ENCODE measurements at regions not wholly inside any gene's neighbourhood (a gene's known extent, or its start where the extent isn't known, plus 50 kb on each side); places are given as distances from the start of the nearest gene placed in this dataset.
A peak's percentile ranks its signal among the peaks of the same experiment; 100 is the strongest.

- no peak overlapping the region for H3K4me3 Mint-ChIP-seq
- no peak overlapping the region for H3K27ac Mint-ChIP-seq
- intact Hi-C loops (cut with micrococcal nuclease) = loop anchor here (5.0 to 10.0 kb wide), 5 partner anchors 52 to 441 kb away; partner anchors contain the start of gene ZKSCAN8
- DNase-seq (ENCODE audit: low spot score) = no peak
- H3K9me3 Mint-ChIP-seq = peaks cover 4% of the 10 kb centered on the region
- H3K4me1 Mint-ChIP-seq (ENCODE audit: low read depth) = peaks cover 43% of the 10 kb centered on the region
- H3K27me3 Mint-ChIP-seq (ENCODE audit: insufficient read depth) = peaks cover 41% of the 10 kb centered on the region
- H3K36me3 Mint-ChIP-seq (ENCODE audit: low read depth) = peaks cover 7% of the 10 kb centered on the region
Measured at GRCh38 chr6:28585335-28585734, 59.7 kb downstream of the GPX5 start.

GRCh38 chr6:28586324-28586723 lies 60.6 kb downstream of the GPX5 start:
- no peak overlapping the region for H3K27ac Mint-ChIP-seq
- H3K27me3 Mint-ChIP-seq (ENCODE audit: insufficient read depth) = peaks cover 47% of the 10 kb centered on the region

DNA sequence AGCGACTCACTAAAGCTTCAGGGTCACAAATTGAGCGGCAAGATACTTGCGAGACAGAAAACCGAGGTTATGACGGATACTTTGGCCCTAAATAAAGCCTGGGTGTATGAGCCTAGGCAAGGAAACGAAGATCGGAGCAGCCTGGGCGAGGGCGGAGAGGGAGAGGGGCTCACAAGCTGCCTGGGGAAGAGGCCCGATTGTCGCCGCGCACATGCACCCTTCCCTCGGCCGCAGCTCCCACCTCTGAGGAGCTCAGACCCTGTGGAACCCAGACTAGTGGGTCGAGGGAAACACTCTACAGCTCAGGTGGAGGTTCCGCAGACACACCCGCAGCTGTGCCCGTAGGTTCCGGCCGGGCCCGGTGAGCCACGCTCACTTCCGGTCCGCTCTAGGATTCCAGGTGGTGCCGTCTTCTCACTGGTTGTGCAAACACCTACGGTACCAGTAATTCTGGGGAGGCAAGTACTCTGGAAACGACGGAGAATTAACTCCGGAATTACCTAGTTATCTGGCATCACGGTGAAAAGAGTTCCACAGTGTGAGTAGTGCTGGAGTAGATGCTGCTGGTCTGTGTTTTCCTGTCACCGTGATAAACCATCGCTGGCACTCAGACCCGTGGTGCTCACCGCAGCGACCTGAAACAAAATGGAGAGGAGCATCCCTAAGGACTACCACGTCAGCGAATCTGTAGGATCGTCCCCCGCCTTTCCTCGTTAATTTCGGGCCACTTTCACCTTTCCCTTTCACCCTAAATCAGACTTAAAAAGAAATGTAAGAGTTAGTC lies 61.5 kb downstream of the GPX5 start:
- H3K27me3 Mint-ChIP-seq (ENCODE audit: insufficient read depth) = peaks cover 53% of the 10 kb centered on the region
- no peak overlapping the region for H3K27ac Mint-ChIP-seq
- intact Hi-C loops (cut with micrococcal nuclease) = loop anchor here (2.0 to 10.0 kb wide), 7 partner anchors 44 to 442 kb away; partner anchors contain the start of genes ZKSCAN8 and ZSCAN12
- peaks cover 8% of the 10 kb centered on the region for H3K36me3 Mint-ChIP-seq (ENCODE audit: low read depth)
- peak overlapping the region; percentile 83 for H3K4me3 Mint-ChIP-seq
- peak; percentile 49 for DNase-seq (ENCODE audit: low spot score)
- H3K4me1 Mint-ChIP-seq (ENCODE audit: low read depth) = peaks cover 43% of the 10 kb centered on the region
- peaks cover 4% of the 10 kb centered on the region for H3K9me3 Mint-ChIP-seq

More at GRCh38 chr6:28586324-28586723, 60.6 kb downstream of the GPX5 start:
- no peak for DNase-seq (ENCODE audit: low spot score)
- peaks cover 8% of the 10 kb centered on the region for H3K36me3 Mint-ChIP-seq (ENCODE audit: low read depth)
- intact Hi-C loops (cut with micrococcal nuclease) = loop anchor here (2.0 to 10.0 kb wide), 7 partner anchors 44 to 442 kb away; partner anchors contain the start of genes ZKSCAN8 and ZSCAN12
- peak overlapping the region; percentile 83 for H3K4me3 Mint-ChIP-seq
- H3K9me3 Mint-ChIP-seq = peaks cover 4% of the 10 kb centered on the region
- H3K4me1 Mint-ChIP-seq (ENCODE audit: low read depth) = peaks cover 43% of the 10 kb centered on the region

GRCh38 chr6:28587746-28588075 lies 62.0 kb downstream of the GPX5 start:
- H3K27ac Mint-ChIP-seq = no peak overlapping the region
- intact Hi-C loops (cut with micrococcal nuclease) = loop anchor here (2.0 to 10.0 kb wide), 7 partner anchors 45 to 443 kb away; partner anchors contain the start of genes ZKSCAN8 and ZSCAN12
- H3K4me1 Mint-ChIP-seq (ENCODE audit: low read depth) = peaks cover 43% of the 10 kb centered on the region
- H3K36me3 Mint-ChIP-seq (ENCODE audit: low read depth) = peaks cover 8% of the 10 kb centered on the region
- H3K27me3 Mint-ChIP-seq (ENCODE audit: insufficient read depth) = peaks cover 55% of the 10 kb centered on the region
- H3K9me3 Mint-ChIP-seq = peaks cover 4% of the 10 kb centered on the region
- DNase-seq (ENCODE audit: low spot score) = no peak
- peak overlapping the region; percentile 83 for H3K4me3 Mint-ChIP-seq

DNA sequence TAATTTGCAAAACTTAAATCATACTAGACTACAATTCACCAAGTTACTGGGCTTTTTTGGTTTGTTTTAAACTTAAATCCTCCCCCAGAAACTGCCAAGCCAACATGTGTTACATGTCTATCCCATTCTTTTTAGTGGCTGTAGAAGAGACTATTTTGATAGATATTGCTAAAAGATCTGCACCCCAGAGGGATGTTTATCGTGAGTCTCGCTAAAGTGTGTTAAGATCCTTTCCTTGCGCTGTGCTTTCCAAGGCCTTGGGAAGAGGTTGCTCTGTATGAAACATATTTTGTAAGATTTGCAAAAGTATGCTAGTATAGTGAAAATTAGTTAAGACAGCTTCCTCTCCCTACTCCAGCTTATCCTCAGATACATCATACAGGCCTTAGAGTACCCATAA lies 63.0 kb downstream of the GPX5 start:
- Mint-ChIP-seq H3K4me3 (peak overlapping the region; percentile 2), H3K9me3 (peaks cover 4% of the 10 kb centered on the region), H3K36me3 (ENCODE audit: low read depth) (peaks cover 8% of the 10 kb centered on the region), H3K4me1 (ENCODE audit: low read depth) (peaks cover 43% of the 10 kb centered on the region), H3K27me3 (ENCODE audit: insufficient read depth) (peaks cover 60% of the 10 kb centered on the region), H3K27ac (no peak overlapping the region)
- no peak for DNase-seq (ENCODE audit: low spot score)
- intact Hi-C loops (cut with micrococcal nuclease) = loop anchor here (5.0 to 10.0 kb wide), 5 partner anchors 49 to 444 kb away; partner anchors contain the start of gene ZKSCAN8

GRCh38 chr6:28589234-28589956 lies 63.7 kb downstream of the GPX5 start:
- H3K27ac Mint-ChIP-seq = peak overlapping the region; percentile 36
- peaks cover 8% of the 10 kb centered on the region for H3K36me3 Mint-ChIP-seq (ENCODE audit: low read depth)
- peaks cover 64% of the 10 kb centered on the region for H3K27me3 Mint-ChIP-seq (ENCODE audit: insufficient read depth)
- peak; percentile 6 for DNase-seq (ENCODE audit: low spot score)
- intact Hi-C loops (cut with micrococcal nuclease) = loop anchor here (5.0 to 10.0 kb wide), 5 partner anchors 48 to 445 kb away; partner anchors contain the start of gene ZKSCAN8
- H3K4me1 Mint-ChIP-seq (ENCODE audit: low read depth) = peaks cover 43% of the 10 kb centered on the region
- peak overlapping the region; percentile 2 for H3K4me3 Mint-ChIP-seq
- peaks cover 4% of the 10 kb centered on the region for H3K9me3 Mint-ChIP-seq

DNA sequence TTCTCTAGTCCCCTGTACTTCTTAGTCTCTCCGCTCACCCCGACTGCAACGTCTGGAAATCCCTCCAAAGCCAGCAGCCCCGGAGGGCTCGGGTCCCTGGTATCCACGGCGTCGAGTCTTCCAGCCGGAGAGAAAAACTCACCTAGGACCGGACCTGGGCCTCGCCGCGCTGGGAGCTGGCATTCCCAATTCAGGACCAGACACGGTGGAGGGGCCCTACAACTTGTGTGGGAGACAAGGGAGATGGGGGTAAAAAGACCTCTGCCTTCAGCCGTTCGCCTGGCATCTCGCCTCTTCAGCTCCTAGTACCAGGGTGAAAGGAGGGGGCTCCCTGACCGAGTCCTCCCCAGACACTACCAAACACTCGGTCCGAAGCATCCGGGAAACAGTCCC lies 64.3 kb downstream of the GPX5 start:
- Mint-ChIP-seq H3K9me3 (peaks cover 4% of the 10 kb centered on the region), H3K27ac (peak overlapping the region; percentile 36), H3K4me1 (ENCODE audit: low read depth) (peaks cover 43% of the 10 kb centered on the region), H3K4me3 (peak overlapping the region; percentile 2), H3K27me3 (ENCODE audit: insufficient read depth) (peaks cover 64% of the 10 kb centered on the region), H3K36me3 (ENCODE audit: low read depth) (peaks cover 8% of the 10 kb centered on the region)
- DNase-seq (ENCODE audit: low spot score) = no peak
- intact Hi-C loops (cut with micrococcal nuclease) = loop anchor here (5.0 to 10.0 kb wide), 5 partner anchors 47 to 445 kb away; partner anchors contain the start of gene ZKSCAN8

DNA sequence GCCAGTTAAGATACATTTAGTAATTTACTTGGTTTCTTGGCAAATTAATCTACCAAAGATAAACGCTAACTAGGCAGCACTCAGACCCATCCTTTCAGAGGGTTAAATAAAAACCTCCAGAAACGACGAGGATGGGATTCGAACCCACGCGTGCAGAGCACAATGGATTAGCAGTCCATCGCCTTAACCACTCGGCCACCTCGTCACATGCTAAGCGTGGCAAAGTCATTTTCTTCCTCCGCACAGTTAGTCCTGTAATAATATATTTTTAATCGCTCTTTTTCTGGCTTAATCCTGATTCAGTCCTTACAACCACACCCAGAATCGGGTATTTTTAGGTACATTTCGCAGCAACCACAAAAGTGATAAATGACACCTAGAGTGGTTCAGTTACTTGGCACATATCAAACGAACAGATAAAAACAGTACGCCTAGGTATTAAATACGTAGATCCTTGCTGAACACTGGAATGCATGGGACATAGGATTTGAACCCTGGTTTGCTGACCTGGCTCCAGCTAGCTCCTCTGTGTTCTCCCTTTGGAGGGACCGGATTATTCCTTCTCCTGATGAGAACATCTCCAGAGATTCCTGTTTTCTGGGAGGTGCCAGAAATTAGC lies 71.6 kb downstream of the GPX5 start:
- DNase-seq (ENCODE audit: low spot score) = no peak
- Mint-ChIP-seq H3K36me3 (ENCODE audit: low read depth) (peaks cover 3% of the 10 kb centered on the region), H3K27ac (no peak overlapping the region), H3K4me1 (ENCODE audit: low read depth) (peaks cover 8% of the 10 kb centered on the region), H3K4me3 (no peak overlapping the region), H3K9me3 (no peaks in the 10 kb centered on the region), H3K27me3 (ENCODE audit: insufficient read depth) (peaks cover 42% of the 10 kb centered on the region)
- intact Hi-C loops (cut with micrococcal nuclease) = no loop called here

DNA sequence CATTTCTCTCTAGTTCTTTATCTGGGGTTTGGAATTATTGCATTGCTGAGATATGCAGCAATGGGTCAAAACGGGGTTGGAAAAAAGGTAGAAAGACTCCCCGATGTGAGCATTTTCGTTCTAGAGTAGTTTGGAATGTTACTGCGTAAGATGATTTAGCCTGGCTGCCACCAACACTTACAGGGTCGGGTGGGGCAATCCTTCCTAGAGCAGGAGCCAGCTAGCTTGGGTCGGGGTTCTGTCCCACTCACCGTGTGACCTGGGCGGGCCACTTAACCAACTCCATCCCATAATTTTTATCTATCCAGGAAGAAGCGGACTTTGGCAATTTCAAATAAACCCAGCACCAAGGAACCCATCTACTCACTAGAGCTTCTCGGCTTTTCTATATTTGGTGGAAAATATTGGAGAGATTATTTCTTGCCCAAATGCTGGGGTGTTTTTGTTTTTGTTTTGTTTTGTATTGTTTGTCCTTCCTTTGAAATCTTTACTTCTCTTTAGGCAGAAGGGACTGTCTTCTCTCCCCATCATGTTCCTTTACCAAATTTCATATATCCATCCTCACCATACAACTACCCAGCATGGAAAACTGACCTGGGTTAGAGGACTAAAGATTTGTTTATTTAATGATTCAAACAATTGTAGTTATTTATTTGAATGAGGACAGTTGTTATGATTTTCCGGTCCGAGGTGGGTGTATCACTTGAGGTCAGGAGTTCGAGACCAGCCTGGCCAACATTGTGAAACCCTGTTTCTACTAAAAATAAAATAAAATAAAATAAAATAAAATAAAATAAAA lies 72.4 kb downstream of the GPX5 start:
- no peaks in the 10 kb centered on the region for H3K9me3 Mint-ChIP-seq
- peaks cover 36% of the 10 kb centered on the region for H3K27me3 Mint-ChIP-seq (ENCODE audit: insufficient read depth)
- H3K4me1 Mint-ChIP-seq (ENCODE audit: low read depth) = peaks cover 8% of the 10 kb centered on the region
- H3K27ac Mint-ChIP-seq = no peak overlapping the region
- peak overlapping the region; percentile 37 for H3K4me3 Mint-ChIP-seq
- intact Hi-C loops (cut with micrococcal nuclease) = no loop called here
- no peak for DNase-seq (ENCODE audit: low spot score)
- peaks cover 3% of the 10 kb centered on the region for H3K36me3 Mint-ChIP-seq (ENCODE audit: low read depth)

DNA sequence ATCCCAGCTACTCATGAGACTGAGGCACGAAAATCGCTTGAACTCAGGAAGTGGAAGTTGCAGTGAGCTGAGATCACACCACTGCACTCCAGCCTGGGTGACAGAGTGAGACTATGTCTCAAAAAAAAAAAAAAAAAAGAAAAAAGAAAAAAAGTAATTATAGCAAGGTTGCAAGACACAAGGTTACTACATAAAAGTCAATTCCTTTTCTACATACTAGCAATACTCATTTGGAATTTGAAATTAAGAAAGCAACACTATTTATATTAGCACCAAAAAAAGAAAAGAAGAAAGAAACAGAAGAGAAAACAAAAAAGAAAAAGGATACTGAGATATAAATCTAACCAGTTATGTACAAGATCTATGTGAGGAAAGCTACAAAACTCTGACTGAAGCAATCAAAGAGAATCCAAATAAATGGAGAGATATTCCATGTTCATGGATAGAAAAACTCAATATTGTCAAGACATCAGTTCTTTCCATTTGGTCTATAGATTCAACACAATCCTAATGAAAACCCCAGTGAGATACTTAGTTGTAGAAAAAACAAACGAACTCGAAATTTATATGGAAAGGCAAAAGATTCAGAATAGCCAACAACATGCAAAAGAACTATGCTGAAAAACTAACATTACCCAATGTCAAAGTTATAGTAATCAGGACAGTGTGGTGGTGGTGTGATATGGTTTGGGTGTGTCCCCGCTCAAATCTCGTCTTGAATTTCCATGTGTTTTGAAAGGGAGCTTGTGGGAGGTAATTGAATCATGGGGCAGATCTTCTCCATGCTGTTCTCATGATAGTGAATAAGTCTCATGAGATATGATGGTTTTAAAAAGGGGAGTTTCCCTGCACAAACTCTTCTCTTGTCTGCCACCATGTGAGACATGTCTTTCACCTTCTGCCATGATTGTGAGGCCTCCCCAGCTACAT lies 73.3 kb downstream of the GPX5 start:
- peaks cover 3% of the 10 kb centered on the region for H3K36me3 Mint-ChIP-seq (ENCODE audit: low read depth)
- no peak overlapping the region for H3K4me3 Mint-ChIP-seq
- intact Hi-C loops (cut with micrococcal nuclease) = no loop called here
- H3K9me3 Mint-ChIP-seq = no peaks in the 10 kb centered on the region
- H3K27ac Mint-ChIP-seq = no peak overlapping the region
- DNase-seq (ENCODE audit: low spot score) = no peak
- H3K27me3 Mint-ChIP-seq (ENCODE audit: insufficient read depth) = peaks cover 36% of the 10 kb centered on the region
- peaks cover 8% of the 10 kb centered on the region for H3K4me1 Mint-ChIP-seq (ENCODE audit: low read depth)

DNA sequence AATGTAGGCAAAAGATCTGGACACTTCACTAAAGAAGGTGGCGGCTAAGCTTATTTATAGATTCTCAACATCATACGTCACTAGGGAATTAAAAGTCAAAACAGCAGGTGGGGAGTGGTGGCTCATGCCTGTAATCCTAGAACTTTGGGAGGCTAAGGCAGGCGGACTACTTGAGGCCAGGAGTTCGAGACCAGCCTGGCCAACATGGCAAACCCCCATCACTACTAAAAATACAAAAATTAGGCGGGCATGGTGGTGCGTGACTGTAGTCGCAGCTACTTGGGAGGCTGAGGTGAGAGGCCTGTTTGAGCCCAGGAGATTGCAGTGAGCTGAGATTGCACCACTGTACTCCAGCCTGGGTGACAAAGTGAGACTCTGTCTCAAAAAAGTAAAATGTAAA lies 74.6 kb downstream of the GPX5 start:
- Mint-ChIP-seq H3K27ac (no peak overlapping the region), H3K36me3 (ENCODE audit: low read depth) (peaks cover 3% of the 10 kb centered on the region), H3K4me3 (no peak overlapping the region), H3K9me3 (no peaks in the 10 kb centered on the region), H3K27me3 (ENCODE audit: insufficient read depth) (peaks cover 31% of the 10 kb centered on the region), H3K4me1 (ENCODE audit: low read depth) (peaks cover 8% of the 10 kb centered on the region)
- intact Hi-C loops (cut with micrococcal nuclease) = no loop called here
- DNase-seq (ENCODE audit: low spot score) = no peak

Measured in activated T-helper 1 cell treated with anti-CD3 and anti-CD28 coated beads, Interleukin-12 subunit alpha, Interleukin-12 subunit beta, Interleukin-2, Interleukin-4 antibody, amounts not matched to agents 30 ng/mL and 10 ng/mL and 1 ng/mL, durations not matched to agents 14 hours and 24 hours and 36 hours (primary cell).